ELF-1 (cell line): ENCODE measurements at regions not wholly inside any gene's neighbourhood (a gene's known extent, or its start where the extent isn't known, plus 50 kb on each side); places are given as distances from the start of the nearest gene placed in this dataset.
A peak's percentile ranks its signal among the peaks of the same experiment; 100 is the strongest.

Experiments used
- DNase-seq: peaks from one replicate; pipeline ENCODE4 v3.0.0-alpha.2; 2016; ENCODE audit warnings: low read depth, low spot score

DNA sequence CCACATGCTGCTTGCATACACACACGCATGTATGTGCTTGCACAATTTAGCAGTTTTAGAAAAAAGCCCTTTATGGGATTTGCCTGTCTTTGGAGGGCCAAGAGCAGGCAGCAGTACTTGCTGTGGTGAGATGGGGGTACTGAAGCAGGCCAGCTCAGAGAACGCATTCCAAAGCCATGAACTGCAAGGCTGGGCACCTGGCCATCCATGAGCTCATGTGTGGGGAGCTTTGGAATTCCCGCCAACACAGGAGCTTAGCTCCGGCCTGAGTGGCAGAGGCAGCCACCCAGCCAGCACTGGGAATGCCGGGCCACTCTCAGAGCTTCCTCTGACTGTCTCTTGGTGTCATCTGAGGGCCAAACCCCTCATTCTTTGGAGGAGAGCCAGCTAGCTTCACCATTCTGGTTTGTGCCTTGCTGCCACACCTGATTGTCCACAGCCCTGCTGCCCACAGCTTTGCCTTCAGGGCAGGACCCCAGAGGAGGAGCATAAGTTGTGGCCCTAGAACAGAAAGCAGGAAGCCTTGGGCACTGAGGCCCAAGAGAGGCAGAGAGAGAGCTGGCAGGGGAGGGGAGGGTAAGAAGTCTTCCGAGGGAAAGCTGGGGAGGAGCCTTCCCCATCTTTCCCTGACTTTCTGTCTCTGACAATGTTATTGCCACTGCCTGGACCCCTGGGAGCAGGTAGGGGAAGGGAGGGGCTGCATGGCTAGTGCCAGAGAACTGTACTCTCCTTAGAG, 92.1 kb upstream of the POU3F1 start:
- no peak for DNase-seq

GRCh38 chr1:38137164-38137563, 90.6 kb upstream of the POU3F1 start:
- no peak for DNase-seq

GRCh38 chr1:38135625-38136414, 89.2 kb upstream of the POU3F1 start:
- no peak for DNase-seq

GRCh38 chr1:38134294-38134755, 87.7 kb upstream of the POU3F1 start:
- no peak for DNase-seq

DNA sequence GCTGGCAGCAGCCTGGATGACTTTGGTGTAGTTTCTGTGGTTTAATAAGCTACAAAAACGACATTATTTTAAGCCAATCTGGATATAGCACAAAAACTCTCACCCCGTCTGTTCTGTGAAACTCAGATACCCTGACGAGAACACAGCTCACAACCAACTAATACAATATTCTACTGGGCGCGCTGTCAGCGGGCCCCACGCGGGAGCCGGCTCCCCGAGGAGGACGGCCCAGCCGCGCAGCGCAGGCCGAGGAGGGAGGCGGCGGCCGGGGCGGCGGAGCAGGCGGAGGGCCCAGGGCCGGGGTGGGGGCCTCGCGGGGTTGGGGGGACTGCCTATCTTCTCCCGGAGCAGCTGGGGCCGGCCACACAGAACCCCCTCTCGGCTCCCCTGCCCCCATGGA, 87.2 kb upstream of the POU3F1 start:
- DNase-seq: no peak

DNA sequence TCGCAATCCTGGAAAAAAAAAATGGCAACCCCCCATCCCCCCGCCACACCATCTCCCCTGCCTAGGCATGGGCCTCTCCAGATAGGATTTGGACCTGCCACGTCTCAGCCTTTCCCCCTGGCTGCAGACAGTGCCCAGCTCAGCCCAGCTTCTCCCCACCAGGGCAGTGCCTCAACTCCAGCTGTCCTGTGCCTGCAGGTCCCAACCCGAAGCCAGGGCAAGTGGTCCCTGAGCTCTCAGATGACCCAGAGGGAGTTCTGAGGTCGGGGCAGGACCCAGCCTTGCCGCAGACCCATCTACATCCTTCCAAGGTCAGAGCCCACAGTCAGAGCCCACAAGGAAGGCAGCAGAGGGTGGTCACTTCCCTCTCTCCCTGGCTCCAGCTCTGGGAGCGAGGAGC, 86.7 kb upstream of the POU3F1 start:
- no peak for DNase-seq

DNA sequence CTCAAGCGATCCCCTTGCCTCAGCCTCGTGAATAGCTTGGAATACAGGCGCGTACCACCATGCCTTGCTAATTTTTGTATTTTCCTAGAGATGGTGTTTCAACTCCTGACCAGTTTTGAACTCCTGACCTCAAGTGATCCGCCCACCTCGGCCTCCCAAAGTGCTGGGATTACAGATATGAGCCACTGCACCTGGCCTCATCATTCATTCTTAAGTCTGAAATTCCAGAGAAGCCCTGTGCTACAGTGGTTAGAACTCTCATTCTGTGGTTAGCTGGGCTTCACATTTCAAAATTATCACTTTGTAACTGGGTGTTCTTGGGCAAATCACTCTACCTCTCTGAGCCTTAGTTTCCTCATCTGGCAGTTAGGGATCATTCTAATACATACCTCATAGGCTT, 86.1 kb upstream of the POU3F1 start:
- DNase-seq: no peak

GRCh38 chr1:38131024-38131585, 84.5 kb upstream of the POU3F1 start:
- no peak for DNase-seq

- no peak for DNase-seq
Observed at GRCh38 chr1:38129971-38130370, 83.4 kb upstream of the POU3F1 start.

DNA sequence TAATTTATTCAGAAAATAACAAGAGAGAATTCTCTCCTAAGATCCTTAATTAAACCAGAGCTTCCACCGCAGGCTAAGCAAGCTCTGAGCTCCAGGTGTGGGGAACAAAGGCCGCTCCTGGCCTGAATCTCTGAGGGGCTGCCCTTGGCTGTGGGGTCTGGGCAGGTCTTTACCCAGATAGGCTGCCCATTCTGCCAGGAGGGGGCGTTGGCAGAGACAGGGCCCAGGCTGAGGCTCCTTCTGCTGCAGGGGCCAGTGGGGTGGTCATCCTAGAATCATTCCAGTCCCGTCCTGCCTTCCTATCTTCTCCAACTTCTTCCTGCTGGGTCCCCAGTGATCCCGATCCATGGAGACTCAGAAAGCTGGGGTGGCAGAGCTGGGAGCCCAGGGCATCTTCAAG, 82.9 kb upstream of the POU3F1 start:
- DNase-seq: no peak

DNA sequence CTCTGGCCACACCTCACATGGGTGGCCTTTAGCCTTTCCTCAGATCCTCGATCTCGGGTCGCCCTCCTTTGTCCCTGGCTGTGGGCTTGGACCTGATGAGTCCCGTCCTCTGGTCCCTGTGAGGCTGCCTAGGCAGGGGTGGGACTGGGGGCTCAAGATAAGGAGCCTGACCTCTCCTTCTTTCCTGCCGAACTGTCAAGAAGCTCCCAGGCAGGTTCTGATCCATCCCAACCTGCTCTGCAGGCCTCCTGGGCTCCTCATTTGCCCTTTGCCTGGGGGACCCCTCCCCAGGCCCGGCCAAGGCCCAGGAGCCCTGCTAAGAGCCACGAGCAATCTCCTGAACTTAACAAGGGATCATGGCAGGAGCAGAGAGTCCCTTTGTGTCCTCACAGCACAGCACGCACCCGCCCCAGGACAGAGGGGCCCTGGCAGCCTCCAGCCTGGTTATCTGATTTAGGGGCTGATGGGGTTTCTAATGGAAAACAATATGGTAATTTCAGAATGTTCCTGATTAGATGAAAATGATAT, 82.4 kb upstream of the POU3F1 start:
- no peak for DNase-seq

DNA sequence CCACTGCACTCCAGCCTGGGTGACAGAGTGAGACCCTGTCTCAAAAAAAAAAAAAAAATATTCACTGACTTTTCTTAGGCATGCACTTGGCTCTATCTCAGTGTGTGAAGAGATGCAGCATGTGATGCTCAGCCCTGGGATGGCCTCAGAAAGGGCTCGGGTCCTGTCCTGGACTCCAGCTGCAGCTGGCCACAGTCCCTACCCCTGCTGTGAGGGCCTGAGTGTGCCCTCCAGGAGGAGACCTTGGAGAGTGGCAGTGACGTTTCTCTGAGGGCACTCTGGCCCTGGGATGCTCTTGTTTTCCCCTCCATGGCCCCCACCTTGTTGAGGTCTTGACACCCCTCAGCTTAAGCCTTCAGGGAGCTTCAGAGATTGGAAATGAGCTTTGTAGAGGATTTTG, 81.9 kb upstream of the POU3F1 start:
- DNase-seq: no peak

GRCh38 chr1:38127428-38127827, 80.8 kb upstream of the POU3F1 start:
- no peak for DNase-seq

- no peak for DNase-seq
Observed at GRCh38 chr1:38126970-38127369, 80.4 kb upstream of the POU3F1 start.

GRCh38 chr1:38125837-38126520, 79.4 kb upstream of the POU3F1 start:
- peak; percentile 40 for DNase-seq

DNA sequence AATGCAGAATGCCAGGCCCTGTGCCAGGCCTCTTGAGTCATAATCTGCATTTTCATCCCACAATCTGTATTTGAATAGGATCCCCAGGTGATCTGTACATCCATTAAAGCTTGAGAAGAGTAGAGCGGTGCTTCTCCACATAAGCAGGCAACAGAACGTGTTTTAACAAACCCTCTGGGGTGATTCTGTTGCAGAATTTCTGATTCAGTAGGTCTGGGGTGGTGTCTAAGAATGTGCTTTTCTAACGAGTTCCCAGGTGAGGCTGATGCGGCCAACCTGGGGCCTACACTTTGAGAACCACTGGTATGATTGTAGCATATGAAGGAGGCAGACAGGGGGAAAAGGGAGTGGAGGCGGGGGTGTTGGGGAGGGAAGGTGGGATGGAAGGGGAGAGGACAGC, 78.4 kb upstream of the POU3F1 start:
- no peak for DNase-seq

- DNase-seq: peak; percentile 86
Observed at GRCh38 chr1:38123356-38124135, 77.0 kb upstream of the POU3F1 start.

DNA sequence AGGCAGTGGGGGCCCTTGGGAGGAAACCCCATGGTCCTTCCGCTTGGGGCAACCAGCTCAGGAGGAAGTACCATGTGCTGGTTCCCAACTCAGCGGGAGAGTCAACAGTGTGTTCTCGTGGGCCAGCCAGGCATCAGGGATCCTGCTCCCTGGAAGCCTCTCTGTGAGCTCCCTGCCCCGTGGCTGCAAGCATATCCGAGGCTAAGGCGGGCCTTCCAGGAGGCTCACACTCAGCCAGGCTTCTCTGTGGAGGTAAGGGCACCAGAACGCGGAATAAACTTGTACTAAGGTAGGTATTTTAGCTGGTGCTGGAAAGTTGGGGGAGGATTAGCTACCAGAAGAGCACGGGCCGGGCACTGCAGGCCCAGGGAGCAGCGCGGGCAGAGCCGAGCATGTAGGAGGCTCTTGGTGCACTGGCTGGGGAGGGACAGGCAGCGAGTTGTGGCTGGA, 74.7 kb upstream of the POU3F1 start:
- DNase-seq: no peak

GRCh38 chr1:38120552-38121230, 74.1 kb upstream of the POU3F1 start:
- DNase-seq: no peak

DNA sequence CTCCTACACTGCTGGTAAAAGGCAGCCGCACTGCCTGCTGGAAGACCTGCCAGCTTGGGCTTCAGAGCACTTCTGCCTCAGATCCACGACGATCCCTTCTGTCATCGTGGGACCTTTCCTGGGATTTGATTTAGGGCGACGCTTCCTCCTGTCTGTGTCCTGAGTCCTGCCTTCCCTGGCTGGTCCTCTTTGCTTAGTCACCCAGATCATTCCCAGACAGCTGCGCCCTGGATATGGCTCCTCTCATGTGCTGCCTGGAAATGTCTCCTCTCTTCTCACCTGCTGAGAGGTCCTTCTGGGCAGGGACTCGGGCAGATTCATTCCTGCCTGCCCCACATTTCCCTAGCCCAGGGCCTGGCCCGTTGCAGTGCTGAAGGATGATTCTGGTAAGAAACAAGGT, 72.4 kb upstream of the POU3F1 start:
- no peak for DNase-seq
